Gastroesophageal sphincter (tissue), 3 donors: ENCODE measurements at regions not wholly inside any gene's neighbourhood (a gene's known extent, or its start where the extent isn't known, plus 50 kb on each side); places are given as distances from the start of the nearest gene placed in this dataset.

Experiments
- CTCF ChIP-seq, 4 experiments: fragments of 200-600 bp in 2 of 4; fragments of 450-650 bp in 2 of 4; sonication (generic) in 1 of 4; IDR thresholded peaks; one replicate each; pipeline ENCODE4 v1.5.1; 2017 to 2019; ENCODE audit warnings: antibody characterized with exemption in 4 of 4, mild to moderate bottlenecking in 2 of 4, moderate library complexity in 2 of 4
- EP300 ChIP-seq: sonication (generic); formaldehyde crosslinking; IDR thresholded peaks from one replicate; pipeline ENCODE4 v1.6.1; 2017; ENCODE audit warnings: antibody characterized with exemption, mild to moderate bottlenecking
- POLR2A ChIP-seq, 2 donors: fragments of 450-650 bp; IDR thresholded peaks; one replicate each; pipeline ENCODE4 v1.6.1; 2017; ENCODE audit warnings: antibody characterized with exemption in 2 of 2, mild to moderate bottlenecking in 2 of 2, moderate library complexity in 1 of 2
- POLR2AphosphoS5 ChIP-seq: sonication (generic); formaldehyde crosslinking; IDR thresholded peaks from one replicate; pipeline ENCODE4 v1.6.1; 2017; ENCODE audit warnings: antibody characterized with exemption

DNA sequence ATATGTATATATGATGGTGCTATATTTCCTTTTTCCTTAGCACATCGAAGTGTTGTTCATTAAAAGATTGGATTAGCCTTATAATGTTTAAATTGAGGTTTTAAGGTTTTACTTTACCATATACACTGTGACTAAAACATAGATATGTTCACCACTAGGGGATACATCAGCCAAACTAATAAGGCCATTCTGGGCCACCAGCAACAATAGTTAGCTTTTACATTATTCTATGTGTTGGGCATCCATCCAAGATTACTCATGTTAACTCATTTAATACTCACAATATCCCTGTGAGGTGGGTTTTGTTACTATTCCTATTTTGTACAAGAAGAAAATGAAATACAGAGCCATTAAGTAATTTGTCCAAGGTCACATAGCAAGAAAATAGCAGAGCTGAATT, 202.6 kb upstream of the AVPR1A start:
- TF ChIP-seq CTCF (IDR thresholded peaks at IDR 0.05) (no peak), POLR2A (IDR thresholded peaks at IDR 0.05) (no peak), POLR2AphosphoS5 (no peak), EP300 (no peak)
